ENCODE measurements at regions not wholly inside any gene's neighbourhood (a gene's known extent, or its start where the extent isn't known, plus 50 kb on each side); places are given as distances from the start of the nearest gene placed in this dataset.
A peak's percentile ranks its signal among the peaks of the same experiment; 100 is the strongest.

DNA sequence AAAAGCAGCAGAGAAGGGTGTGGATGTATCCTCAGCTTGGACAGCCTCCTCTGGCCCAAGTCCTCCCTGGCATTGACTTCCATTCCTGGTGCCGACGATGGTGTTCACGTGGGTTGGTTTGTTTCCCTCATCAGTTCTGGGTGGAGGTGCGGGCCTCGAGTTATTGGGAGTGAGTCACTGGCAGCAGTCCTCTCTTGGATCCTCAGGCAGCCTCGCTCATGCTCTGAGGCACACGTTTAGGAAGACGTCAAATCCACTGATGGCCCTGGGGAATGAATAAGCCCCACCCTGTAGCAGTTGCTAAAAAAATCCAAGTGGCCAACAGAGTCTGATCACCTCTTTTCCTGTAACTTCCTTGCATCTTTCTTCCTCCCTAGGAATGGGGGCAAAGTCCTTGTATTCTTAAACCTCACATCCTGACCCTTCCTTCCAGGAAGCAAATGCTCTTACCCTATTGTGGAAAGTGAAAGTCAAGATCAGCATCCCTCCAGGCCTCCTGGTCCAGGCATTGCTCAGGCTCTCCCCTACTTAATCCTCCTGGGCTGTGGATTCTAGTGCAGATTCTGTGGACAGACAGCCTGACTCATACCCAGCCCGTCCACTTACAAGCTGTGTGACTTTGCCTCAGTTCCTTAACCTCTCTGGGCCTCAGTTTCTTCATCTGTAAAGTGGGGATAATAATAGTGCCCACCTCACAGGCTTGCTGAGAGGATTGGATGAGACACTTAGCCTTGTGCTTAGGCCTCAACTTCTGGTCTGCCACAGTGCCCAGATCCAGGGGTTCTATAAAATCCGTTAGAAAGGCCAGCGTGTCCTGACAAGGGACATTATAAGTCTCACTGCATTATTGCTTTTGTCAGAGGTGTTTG is 111.1 kb downstream of the TLR5 start (continued):
- TF ChIP-seq, protein P1, sequence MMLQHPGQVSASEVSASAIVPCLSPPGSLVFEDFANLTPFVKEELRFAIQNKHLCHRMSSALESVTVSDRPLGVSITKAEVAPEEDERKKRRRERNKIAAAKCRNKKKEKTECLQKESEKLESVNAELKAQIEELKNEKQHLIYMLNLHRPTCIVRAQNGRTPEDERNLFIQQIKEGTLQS (IDR thresholded peaks at IDR 0.05; ENCODE audit: insufficient read depth, low read depth, low read length): no peak
- peak; percentile 97 for TF ChIP-seq KDM1A (IDR thresholded peaks at IDR 0.05; ENCODE audit: borderline replicate concordance, low read length)
- no peak for TF ChIP-seq POLR2AphosphoS5 (IDR thresholded peaks at IDR 0.05; ENCODE audit: low read depth, low read length)
- TF ChIP-seq TAF1 (IDR thresholded peaks at IDR 0.05; ENCODE audit: low read depth, low read length): no peak
- TF ChIP-seq SAP30 (IDR thresholded peaks at IDR 0.05; ENCODE audit: insufficient read depth, insufficient replicate concordance, low read length): no peak
- TF ChIP-seq, protein P2, sequence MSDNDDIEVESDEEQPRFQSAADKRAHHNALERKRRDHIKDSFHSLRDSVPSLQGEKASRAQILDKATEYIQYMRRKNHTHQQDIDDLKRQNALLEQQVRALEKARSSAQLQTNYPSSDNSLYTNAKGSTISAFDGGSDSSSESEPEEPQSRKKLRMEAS (IDR thresholded peaks at IDR 0.05): no peak
- TF ChIP-seq MAFK (IDR thresholded peaks at IDR 0.05; ENCODE audit: low read depth, low read length): no peak
- TF ChIP-seq YY1 (IDR thresholded peaks at IDR 0.05; ENCODE audit: low read depth, low read length): no peak
- no peak for TF ChIP-seq BRCA1 (IDR thresholded peaks at IDR 0.05; ENCODE audit: low read depth, low read length)
- no peak for TF ChIP-seq GABPA (IDR thresholded peaks at IDR 0.05; ENCODE audit: borderline replicate concordance, insufficient read depth, low read length)
- 0 out of 2 replicates have a peak, but pooled peaks have one; percentile 18 for TF ChIP-seq RBBP5 (IDR thresholded peaks at IDR 0.05; ENCODE audit: borderline replicate concordance, low read depth, low read length)
- TF ChIP-seq POLR2A (IDR thresholded peaks at IDR 0.05; ENCODE audit: control extremely low read depth in 1 of 2, low read depth in 2 of 2, low read length in 2 of 2): no peak; a peak in 1 of 3 replicates
- no peak for TF ChIP-seq CHD1 (IDR thresholded peaks at IDR 0.05; ENCODE audit: low read depth, low read length)
- peak in 1 of 2 experiments; percentile 92; a peak in 1 of 4 replicates for TF ChIP-seq HDAC2 (IDR thresholded peaks at IDR 0.05; ENCODE audit: borderline replicate concordance in 1 of 2, low read depth in 2 of 2, low read length in 2 of 2)
- no peak for TF ChIP-seq POU5F1 (IDR thresholded peaks at IDR 0.05; ENCODE audit: low read depth, low read length)
- TF ChIP-seq EZH2 (IDR thresholded peaks at IDR 0.05; ENCODE audit: low read depth, low read length, severe bottlenecking): no peak
- TF ChIP-seq CBX5 (IDR thresholded peaks at IDR 0.05; ENCODE audit: low read depth, low read length): no peak
